ENCODE measurements at regions not wholly inside any gene's neighbourhood (a gene's known extent, or its start where the extent isn't known, plus 50 kb on each side); places are given as distances from the start of the nearest gene placed in this dataset.
"Not testable (repeated sequence)": the region's sequence is repeated elsewhere in the genome, so short reads cannot be mapped to it uniquely, and the experiment has no call there.

DNA sequence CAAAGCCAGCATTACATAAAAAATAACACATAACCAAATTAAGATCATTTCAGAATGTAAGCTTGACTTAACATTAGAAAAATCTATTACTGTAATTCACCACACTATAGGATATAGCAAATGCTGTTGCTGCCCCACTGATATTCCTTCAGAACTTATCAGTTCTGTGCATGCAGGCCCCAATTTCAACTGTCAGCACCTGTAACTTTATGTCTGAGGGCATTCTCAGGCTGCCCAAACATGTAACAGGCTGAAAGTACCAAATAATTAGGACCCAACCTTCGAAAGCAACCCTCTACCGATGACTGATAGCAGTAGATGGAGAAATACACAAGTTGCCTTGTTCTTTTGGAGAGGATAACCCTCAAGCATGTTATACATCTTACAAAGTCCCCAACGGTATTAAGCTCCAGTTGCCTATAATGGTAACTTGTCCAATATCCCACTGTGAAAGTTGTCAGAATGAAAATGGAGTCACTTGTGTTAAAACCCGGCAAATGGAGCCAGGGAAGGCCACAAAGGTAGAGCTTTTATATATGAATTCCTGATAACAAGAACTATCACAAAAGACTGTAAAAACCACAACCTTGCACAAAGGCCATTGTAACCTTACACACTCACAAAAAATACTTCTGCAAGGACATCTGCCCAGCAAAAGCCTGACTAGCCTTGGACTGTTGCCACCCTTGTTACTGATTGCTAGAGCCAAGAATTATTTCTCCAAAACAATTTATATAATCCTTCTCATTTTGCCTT is 66.9 kb upstream of the ZNF746 start:
- peaks cover 0 to 4% of the 10 kb centered on the region in 2 donors for H3K36me3 ChIP-seq
- H3K4me3 ChIP-seq, result no peak overlapping the region
- no peaks in the 10 kb centered on the region for H3K27me3 ChIP-seq
- intact Hi-C loops (cut with DNase I; ENCODE audit: low total_unique reads) (no loop called here), in situ Hi-C loops (cut with MboI; ENCODE audit: low sequenced_read_pairs in 4 of 4) (no loop called here)
- TF ChIP-seq, protein P1, sequence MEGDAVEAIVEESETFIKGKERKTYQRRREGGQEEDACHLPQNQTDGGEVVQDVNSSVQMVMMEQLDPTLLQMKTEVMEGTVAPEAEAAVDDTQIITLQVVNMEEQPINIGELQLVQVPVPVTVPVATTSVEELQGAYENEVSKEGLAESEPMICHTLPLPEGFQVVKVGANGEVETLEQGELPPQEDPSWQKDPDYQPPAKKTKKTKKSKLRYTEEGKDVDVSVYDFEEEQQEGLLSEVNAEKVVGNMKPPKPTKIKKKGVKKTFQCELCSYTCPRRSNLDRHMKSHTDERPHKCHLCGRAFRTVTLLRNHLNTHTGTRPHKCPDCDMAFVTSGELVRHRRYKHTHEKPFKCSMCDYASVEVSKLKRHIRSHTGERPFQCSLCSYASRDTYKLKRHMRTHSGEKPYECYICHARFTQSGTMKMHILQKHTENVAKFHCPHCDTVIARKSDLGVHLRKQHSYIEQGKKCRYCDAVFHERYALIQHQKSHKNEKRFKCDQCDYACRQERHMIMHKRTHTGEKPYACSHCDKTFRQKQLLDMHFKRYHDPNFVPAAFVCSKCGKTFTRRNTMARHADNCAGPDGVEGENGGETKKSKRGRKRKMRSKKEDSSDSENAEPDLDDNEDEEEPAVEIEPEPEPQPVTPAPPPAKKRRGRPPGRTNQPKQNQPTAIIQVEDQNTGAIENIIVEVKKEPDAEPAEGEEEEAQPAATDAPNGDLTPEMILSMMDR (IDR thresholded peaks at IDR 0.05 in 4 of 5, conservative IDR thresholded peaks at IDR 0.05 in 1 of 5), result no peak
- no peak for TF ChIP-seq POLR2A (IDR thresholded peaks at IDR 0.05)
- DNase-seq (no peak), ATAC-seq (no peak)
- peaks cover 8 to 29% of the 10 kb centered on the region in 2 donors for H3K4me1 ChIP-seq
- peaks cover 0 to 5% (median 0%) of the 10 kb centered on the region in 3 donors for H3K9me3 ChIP-seq
- H3K27ac ChIP-seq, result no peak overlapping the region

DNA sequence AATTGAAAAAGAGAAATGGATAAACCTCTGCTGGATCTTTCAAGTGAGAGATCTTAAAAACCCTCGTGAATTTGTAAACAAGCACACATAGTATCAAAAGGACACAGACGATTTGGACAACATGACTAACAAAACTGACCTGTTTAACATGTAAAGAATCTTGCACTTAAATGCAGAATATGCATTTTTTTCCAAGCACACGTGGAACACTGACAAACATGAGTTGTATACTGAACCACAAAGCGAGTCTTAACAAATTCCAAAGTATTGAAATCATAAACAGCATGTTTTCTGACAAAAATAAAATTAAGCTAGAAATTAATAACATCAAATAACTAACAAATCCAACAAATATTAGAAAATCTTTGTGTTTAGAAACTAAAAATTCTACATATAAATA is 65.0 kb upstream of the ZNF746 start:
- Histone ChIP-seq H3K36me3 (peaks cover 0 to 8% of the 10 kb centered on the region in 2 donors), H3K4me3 (no peak overlapping the region), H3K4me1 (peaks cover 8 to 29% of the 10 kb centered on the region in 2 donors), H3K9me3 (no peaks in the 10 kb centered on the region), H3K27ac (no peak overlapping the region), H3K27me3 (no peaks in the 10 kb centered on the region)
- DNase-seq (no peak), ATAC-seq (no peak)
- TF ChIP-seq POLR2A (IDR thresholded peaks at IDR 0.05), result no peak
- TF ChIP-seq, protein P1 (IDR thresholded peaks at IDR 0.05 in 4 of 5, conservative IDR thresholded peaks at IDR 0.05 in 1 of 5), result no peak
- intact Hi-C loops (cut with DNase I; ENCODE audit: low total_unique reads) (no loop called here), in situ Hi-C loops (cut with MboI; ENCODE audit: low sequenced_read_pairs in 4 of 4) (no loop called here)

DNA sequence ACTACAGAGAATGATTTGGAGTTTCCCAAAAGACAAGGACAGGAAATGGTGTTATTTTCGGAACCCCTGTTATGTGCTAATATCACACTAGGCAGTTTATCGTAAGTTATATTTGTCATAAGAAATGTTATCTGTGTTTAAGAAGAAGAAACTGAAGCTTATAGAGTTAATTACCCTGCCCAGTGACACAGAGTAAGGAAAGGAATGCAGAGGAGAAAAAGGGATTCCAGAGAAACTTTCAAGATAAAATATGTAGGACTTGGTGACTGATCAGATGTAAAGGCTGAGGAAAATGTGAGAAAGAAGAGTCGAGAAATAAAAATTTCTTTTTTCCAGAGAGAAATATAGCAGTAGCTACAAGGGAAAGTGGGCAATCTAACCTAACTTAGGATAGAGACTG is 63.5 kb upstream of the ZNF746 start:
- H3K4me3 ChIP-seq, result no peak overlapping the region
- no peaks in the 10 kb centered on the region for H3K9me3 ChIP-seq
- peaks cover 0 to 19% of the 10 kb centered on the region in 2 donors for H3K36me3 ChIP-seq
- H3K4me1 ChIP-seq, result peaks cover 8 to 26% of the 10 kb centered on the region in 2 donors
- intact Hi-C loops (cut with DNase I; ENCODE audit: low total_unique reads) (no loop called here), in situ Hi-C loops (cut with MboI; ENCODE audit: low sequenced_read_pairs in 4 of 4) (no loop called here)
- TF ChIP-seq, protein P1 (IDR thresholded peaks at IDR 0.05 in 4 of 5, conservative IDR thresholded peaks at IDR 0.05 in 1 of 5), result no peak
- TF ChIP-seq POLR2A (IDR thresholded peaks at IDR 0.05), result no peak
- ATAC-seq (no peak), DNase-seq (no peak)
- no peaks in the 10 kb centered on the region for H3K27me3 ChIP-seq
- no peak overlapping the region for H3K27ac ChIP-seq

DNA sequence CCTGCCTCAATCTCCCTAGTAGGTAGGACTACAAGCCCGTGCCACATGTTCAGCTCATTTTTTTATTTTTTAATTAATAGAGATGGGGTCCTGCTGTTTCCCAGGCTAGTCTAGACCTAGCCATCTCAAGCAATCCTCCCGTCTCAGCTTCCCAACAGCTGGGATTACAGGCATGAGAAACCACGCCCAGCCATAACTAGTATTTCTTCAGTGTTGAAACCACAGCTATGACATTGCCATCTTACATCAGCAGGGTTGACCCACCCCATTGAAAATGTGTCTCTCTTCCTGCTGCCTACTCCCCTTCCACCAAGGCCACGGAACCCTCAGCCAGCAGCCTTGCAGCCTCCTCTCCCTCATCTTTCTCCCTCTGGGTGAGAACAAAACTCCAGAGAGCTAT is 62.1 kb upstream of the ZNF746 start:
- in situ Hi-C loops (cut with MboI; ENCODE audit: low sequenced_read_pairs in 4 of 4), result no loop called here
- H3K9me3 ChIP-seq, result no peaks in the 10 kb centered on the region
- peaks cover 8 to 20% of the 10 kb centered on the region in 2 donors for H3K4me1 ChIP-seq
- peaks cover 0 to 19% of the 10 kb centered on the region in 2 donors for H3K36me3 ChIP-seq
- ATAC-seq (no peak), DNase-seq (no peak)
- intact Hi-C loops (cut with DNase I; ENCODE audit: low total_unique reads), result no loop called here
- no peaks in the 10 kb centered on the region for H3K27me3 ChIP-seq
- no peak for TF ChIP-seq POLR2A (IDR thresholded peaks at IDR 0.05)
- no peak overlapping the region for H3K4me3 ChIP-seq
- H3K27ac ChIP-seq, result no peak overlapping the region

DNA sequence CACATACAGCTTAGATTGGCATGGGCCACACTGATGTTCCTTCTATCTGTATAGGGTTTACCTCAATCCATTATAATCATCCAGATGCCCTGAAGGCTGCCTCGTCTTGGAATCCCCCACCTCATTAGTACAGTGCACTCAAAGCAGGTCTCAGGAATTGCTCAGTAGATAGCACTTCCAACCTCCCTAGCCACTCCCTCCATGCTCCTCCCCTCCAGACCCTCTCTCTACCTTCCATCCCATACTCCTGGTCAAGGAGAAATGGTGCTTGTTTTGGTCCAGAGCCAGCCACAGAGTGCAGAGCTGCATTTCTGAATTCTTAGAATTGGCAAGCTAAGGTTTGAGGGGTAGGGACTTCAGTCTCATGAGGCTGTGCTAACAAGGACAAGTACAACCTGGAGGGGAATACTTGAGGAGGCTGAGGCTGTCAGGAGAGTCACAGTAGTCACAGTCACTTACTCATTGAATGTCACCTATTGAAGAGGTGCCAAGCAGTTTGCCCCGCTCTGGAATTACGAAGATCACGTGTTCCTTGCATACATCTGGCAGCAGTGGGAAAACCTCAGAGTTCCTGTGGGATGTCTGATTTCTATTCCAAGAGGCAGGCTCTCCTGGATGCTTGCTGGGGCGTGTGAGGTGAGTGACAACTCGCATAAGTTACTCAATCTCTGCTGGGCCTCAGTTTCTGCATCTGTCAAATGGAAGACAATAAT is 60.7 kb upstream of the ZNF746 start:
- TF ChIP-seq, protein P1 (IDR thresholded peaks at IDR 0.05 in 4 of 5, conservative IDR thresholded peaks at IDR 0.05 in 1 of 5), result no peak
- TF ChIP-seq POLR2A (IDR thresholded peaks at IDR 0.05), result no peak
- DNase-seq, result no peak
- Histone ChIP-seq H3K9me3 (no peaks in the 10 kb centered on the region), H3K4me3 (no peak overlapping the region), H3K4me1 (peaks cover 7 to 8% of the 10 kb centered on the region in 2 donors), H3K27ac (no peak overlapping the region), H3K36me3 (peaks cover 0 to 19% of the 10 kb centered on the region in 2 donors), H3K27me3 (no peaks in the 10 kb centered on the region)
- in situ Hi-C loops (cut with MboI; ENCODE audit: low sequenced_read_pairs in 4 of 4), result no loop called here
- intact Hi-C loops (cut with DNase I; ENCODE audit: low total_unique reads), result no loop called here
- no peak for ATAC-seq

DNA sequence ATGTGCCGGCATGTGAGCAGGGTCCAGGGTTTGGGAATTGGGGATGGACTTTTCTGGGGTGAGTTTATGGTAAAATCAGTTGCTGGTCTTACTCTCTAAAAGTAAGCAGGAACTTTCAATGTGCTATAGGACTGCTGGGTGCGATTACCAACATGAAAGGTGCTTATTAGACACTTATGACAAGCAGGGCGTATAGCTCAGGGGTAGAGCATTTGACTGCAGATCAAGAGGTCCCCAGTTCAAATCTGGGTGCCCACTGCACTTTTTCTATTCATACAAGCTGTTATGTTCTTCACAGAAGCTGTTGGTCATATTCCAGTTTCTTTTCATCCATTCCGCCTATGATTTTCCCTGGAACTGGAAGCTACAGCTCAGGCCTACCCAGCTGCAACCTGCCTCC is 58.9 kb upstream of the ZNF746 start:
- H3K36me3 ChIP-seq, result peaks cover 0 to 35% of the 10 kb centered on the region in 2 donors

DNA sequence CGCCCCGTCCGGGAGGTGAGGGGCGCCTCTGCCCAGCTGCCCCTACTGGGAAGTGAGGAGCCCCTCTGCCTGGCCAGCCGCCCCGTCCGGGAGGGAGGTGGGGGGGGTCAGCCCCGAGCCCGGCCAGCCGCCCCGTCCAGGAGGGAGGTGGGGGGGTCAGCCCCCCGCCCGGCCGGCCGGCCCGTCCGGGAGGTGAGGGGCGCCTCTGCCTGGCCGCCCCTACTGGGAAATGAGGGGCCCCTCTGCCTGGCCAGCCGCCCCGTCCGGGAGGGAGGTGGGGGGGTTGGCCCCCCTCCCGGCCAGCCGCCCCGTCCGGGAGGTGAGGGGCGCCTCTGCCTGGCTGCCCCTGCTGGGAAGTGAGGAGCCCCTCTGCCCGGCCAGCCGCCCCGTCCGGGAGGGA is 57.2 kb upstream of the ZNF746 start:
- H3K9me3 ChIP-seq; DNase-seq; H3K27me3 ChIP-seq; in situ Hi-C loops (cut with MboI; ENCODE audit: low sequenced_read_pairs in 4 of 4); ATAC-seq; H3K27ac ChIP-seq; H3K4me3 ChIP-seq; H3K4me1 ChIP-seq; intact Hi-C loops (cut with DNase I; ENCODE audit: low total_unique reads): not testable (repeated sequence)
- peaks cover 0 to 47% of the 10 kb centered on the region in 2 donors for H3K36me3 ChIP-seq

More for the DNA sequence above, 58.9 kb upstream of the ZNF746 start:
- intact Hi-C loops (cut with DNase I; ENCODE audit: low total_unique reads); H3K4me1 ChIP-seq; H3K27me3 ChIP-seq; H3K9me3 ChIP-seq; DNase-seq; in situ Hi-C loops (cut with MboI; ENCODE audit: low sequenced_read_pairs in 4 of 4); ATAC-seq; H3K4me3 ChIP-seq; H3K27ac ChIP-seq: not testable (repeated sequence)

Data from gastrocnemius medialis (tissue), 4 donors.